ENCODE measurements at regions not wholly inside any gene's neighbourhood (a gene's known extent, or its start where the extent isn't known, plus 50 kb on each side); places are given as distances from the start of the nearest gene placed in this dataset.
"Not testable (repeated sequence)": the region's sequence is repeated elsewhere in the genome, so short reads cannot be mapped to it uniquely, and the experiment has no call there.

GRCh38 chr16:29328528-29328927 is 78.0 kb downstream of the NPIPB11 start:
- DNase-seq = not testable (repeated sequence)

- not testable (repeated sequence) for DNase-seq
Measured at GRCh38 chr16:29327631-29328408, 78.7 kb downstream of the NPIPB11 start.

GRCh38 chr16:29326164-29327125 is 80.1 kb downstream of the NPIPB11 start:
- not testable (repeated sequence) for DNase-seq

- not testable (repeated sequence) for DNase-seq
Measured at GRCh38 chr16:29323725-29324124, 82.8 kb downstream of the NPIPB11 start.

GRCh38 chr16:29321585-29321984 is 84.9 kb downstream of the NPIPB11 start:
- no peak for DNase-seq

GRCh38 chr16:29321000-29321393 is 85.5 kb downstream of the NPIPB11 start:
- no peak for DNase-seq

GRCh38 chr16:29320274-29320999 is 86.1 kb downstream of the NPIPB11 start:
- DNase-seq = no peak

GRCh38 chr16:29319726-29320125 is 86.8 kb downstream of the NPIPB11 start:
- DNase-seq = no peak

GRCh38 chr16:29318561-29318968 is 87.9 kb downstream of the NPIPB11 start:
- DNase-seq = not testable (repeated sequence)

GRCh38 chr16:29318037-29318436 is 88.5 kb downstream of the NPIPB11 start:
- no peak for DNase-seq

- DNase-seq = no peak
Measured at GRCh38 chr16:29317269-29317668, 89.2 kb downstream of the NPIPB11 start.

GRCh38 chr16:29316761-29317183 is 89.7 kb downstream of the NPIPB11 start:
- DNase-seq = no peak

- no peak for DNase-seq
Measured at GRCh38 chr16:29315916-29316517, 90.5 kb downstream of the NPIPB11 start.

GRCh38 chr16:29315046-29315445 is 91.5 kb downstream of the NPIPB11 start:
- DNase-seq = no peak

- DNase-seq = no peak
Measured at GRCh38 chr16:29314292-29314934, 92.1 kb downstream of the NPIPB11 start.

- no peak for DNase-seq
Measured at GRCh38 chr16:29313559-29314048, 92.9 kb downstream of the NPIPB11 start.

- DNase-seq = no peak
Measured at GRCh38 chr16:29312835-29313558, 93.5 kb downstream of the NPIPB11 start.

- not testable (repeated sequence) for DNase-seq
Measured at GRCh38 chr16:29312345-29312675, 94.2 kb downstream of the NPIPB11 start.

- no peak for DNase-seq
Measured at GRCh38 chr16:29311461-29312344, 94.8 kb downstream of the NPIPB11 start.

Measured in left kidney (tissue), 1 donor.